ENCODE measurements at regions not wholly inside any gene's neighbourhood (a gene's known extent, or its start where the extent isn't known, plus 50 kb on each side); places are given as distances from the start of the nearest gene placed in this dataset.

DNA sequence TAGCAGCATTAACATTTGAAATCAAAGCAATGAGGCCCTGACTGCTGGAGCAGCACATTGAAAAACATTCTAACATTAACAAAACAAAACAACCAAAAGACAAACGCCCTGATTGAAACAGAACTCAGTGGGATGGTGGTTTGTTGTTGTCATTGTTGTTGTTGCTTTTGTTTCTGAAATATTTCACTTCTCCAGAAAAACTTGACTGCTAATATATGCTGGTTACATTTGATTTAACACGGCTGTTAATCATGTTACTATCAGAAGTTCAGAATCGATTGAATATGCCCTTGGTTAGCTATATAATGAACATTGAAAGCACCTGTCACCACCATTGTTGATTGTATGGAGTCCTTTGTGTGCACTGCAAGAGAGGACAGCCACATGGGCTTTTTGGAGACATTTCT is 790.4 kb upstream of the GALNTL6 start (continued):
- TF ChIP-seq, protein P1, sequence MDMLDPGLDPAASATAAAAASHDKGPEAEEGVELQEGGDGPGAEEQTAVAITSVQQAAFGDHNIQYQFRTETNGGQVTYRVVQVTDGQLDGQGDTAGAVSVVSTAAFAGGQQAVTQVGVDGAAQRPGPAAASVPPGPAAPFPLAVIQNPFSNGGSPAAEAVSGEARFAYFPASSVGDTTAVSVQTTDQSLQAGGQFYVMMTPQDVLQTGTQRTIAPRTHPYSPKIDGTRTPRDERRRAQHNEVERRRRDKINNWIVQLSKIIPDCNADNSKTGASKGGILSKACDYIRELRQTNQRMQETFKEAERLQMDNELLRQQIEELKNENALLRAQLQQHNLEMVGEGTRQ (IDR thresholded peaks at IDR 0.05; ENCODE audit: low read length), result no peak
- TF ChIP-seq, protein P2, sequence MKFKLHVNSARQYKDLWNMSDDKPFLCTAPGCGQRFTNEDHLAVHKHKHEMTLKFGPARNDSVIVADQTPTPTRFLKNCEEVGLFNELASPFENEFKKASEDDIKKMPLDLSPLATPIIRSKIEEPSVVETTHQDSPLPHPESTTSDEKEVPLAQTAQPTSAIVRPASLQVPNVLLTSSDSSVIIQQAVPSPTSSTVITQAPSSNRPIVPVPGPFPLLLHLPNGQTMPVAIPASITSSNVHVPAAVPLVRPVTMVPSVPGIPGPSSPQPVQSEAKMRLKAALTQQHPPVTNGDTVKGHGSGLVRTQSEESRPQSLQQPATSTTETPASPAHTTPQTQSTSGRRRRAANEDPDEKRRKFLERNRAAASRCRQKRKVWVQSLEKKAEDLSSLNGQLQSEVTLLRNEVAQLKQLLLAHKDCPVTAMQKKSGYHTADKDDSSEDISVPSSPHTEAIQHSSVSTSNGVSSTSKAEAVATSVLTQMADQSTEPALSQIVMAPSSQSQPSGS (IDR thresholded peaks at IDR 0.05; ENCODE audit: low read length), result no peak
- TF ChIP-seq RNF2 (IDR thresholded peaks at IDR 0.05; ENCODE audit: borderline replicate concordance, low read depth, low read length, missing control alignments, poor library complexity, severe bottlenecking), result no peak
- TF ChIP-seq HDAC2 (IDR thresholded peaks at IDR 0.05; ENCODE audit: borderline replicate concordance in 1 of 2, low read depth in 2 of 2, low read length in 2 of 2), result no peak
- 0 out of 2 replicates have a peak, but pooled peaks have one; percentile 29 for TF ChIP-seq SP1 (IDR thresholded peaks at IDR 0.05; ENCODE audit: low read depth, low read length)
